Adrenal gland (tissue), 5 donors: ENCODE measurements at regions not wholly inside any gene's neighbourhood (a gene's known extent, or its start where the extent isn't known, plus 50 kb on each side); places are given as distances from the start of the nearest gene placed in this dataset.

ENCODE experiments used
- CTCF ChIP-seq, 6 experiments: fragments of 450-650 bp in 4 of 6; fragments of 200-600 bp in 2 of 6; sonication (generic) in 1 of 6; IDR thresholded peaks; 1 replicate in 5 of 6; 2 replicates in 1 of 6; pipeline versions ENCODE4 v1.5.1 to v1.8.0; 2016 to 2021; ENCODE audit warnings: antibody characterized with exemption in 6 of 6, mild to moderate bottlenecking in 2 of 6, moderate library complexity in 1 of 6
- POLR2A ChIP-seq, 2 donors: fragments of 450-650 bp; IDR thresholded peaks; one replicate each; pipeline ENCODE4 v1.6.1; 2017; ENCODE audit warnings: antibody characterized with exemption in 2 of 2, mild to moderate bottlenecking in 2 of 2, moderate library complexity in 1 of 2
- donor health status: DM: no; HTN: no; CAD: no.

DNA sequence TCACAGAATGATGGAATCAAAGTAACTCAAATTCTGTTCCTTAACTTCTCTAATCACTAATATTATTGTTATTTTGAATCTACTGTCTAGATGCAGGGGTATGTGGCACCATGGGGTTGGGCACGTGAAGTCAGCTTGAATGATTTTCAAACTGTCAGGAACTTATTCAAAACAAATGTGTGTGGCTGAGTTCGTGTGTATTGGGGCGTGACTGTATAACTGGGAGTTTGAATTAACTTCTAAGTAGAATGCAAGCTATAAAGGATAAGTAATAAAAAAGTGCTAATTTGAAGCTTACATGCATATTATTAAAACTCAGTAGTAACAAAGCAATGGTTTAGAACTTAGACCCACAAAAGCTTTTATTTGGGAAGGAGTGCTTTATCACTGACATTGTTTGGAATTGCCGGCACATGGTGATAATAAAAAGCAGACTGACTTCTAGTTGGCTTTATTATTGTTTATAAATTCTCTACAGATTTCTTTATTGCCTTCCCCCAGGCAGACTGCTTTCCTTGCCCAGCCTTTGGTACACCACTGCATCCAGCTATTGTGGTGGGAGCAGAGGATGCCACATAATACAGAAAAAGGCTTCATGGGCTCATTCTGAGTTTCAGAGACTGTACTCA, 84.3 kb downstream of the TENT5C start:
- no peak for TF ChIP-seq POLR2A (IDR thresholded peaks at IDR 0.05)
- no peak for TF ChIP-seq CTCF (IDR thresholded peaks at IDR 0.05)
